Liver (tissue), 3 donors: ENCODE measurements at regions not wholly inside any gene's neighbourhood (a gene's known extent, or its start where the extent isn't known, plus 50 kb on each side); places are given as distances from the start of the nearest gene placed in this dataset.

Source experiments
- GABPA ChIP-seq, 2 donors: IDR thresholded peaks in 1 of 2; conservative IDR thresholded peaks in 1 of 2; 2 replicates each; pipeline ENCODE4 v1.6.1; 2016; ENCODE audit warnings: antibody characterized with exemption in 2 of 2, mild to moderate bottlenecking in 1 of 2, moderate library complexity in 1 of 2
- HNF4G ChIP-seq: IDR thresholded peaks from 2 replicates; pipeline ENCODE4 v1.6.1; 2016; ENCODE audit warnings: antibody characterized with exemption
- JUND ChIP-seq, 2 donors: IDR thresholded peaks; 2 replicates each; pipeline ENCODE4 v1.6.1; 2016; ENCODE audit warnings: antibody characterized with exemption in 2 of 2
- MAX ChIP-seq: IDR thresholded peaks from 2 replicates; pipeline ENCODE4 v1.6.1; 2016; ENCODE audit warnings: antibody characterized with exemption
- RAD21 ChIP-seq, 2 donors: IDR thresholded peaks; 2 replicates each; pipeline ENCODE4 v1.6.1; 2016; ENCODE audit warnings: antibody characterized with exemption in 2 of 2, mild to moderate bottlenecking in 2 of 2
- RXRA ChIP-seq, 2 donors: IDR thresholded peaks; 2 replicates each; pipeline ENCODE4 v1.6.1; 2017 to 2018; ENCODE audit warnings: antibody characterized with exemption in 2 of 2, mild to moderate bottlenecking in 1 of 2
- YY1 ChIP-seq: IDR thresholded peaks from 2 replicates; pipeline ENCODE4 v1.6.1; 2016; ENCODE audit warnings: antibody characterized with exemption, mild to moderate bottlenecking
- TF ChIP-seq, protein P1 (sequence below): fragments of 150-350 bp; IDR thresholded peaks from 2 replicates; pipeline ENCODE4 v1.5.1; 2017; ENCODE audit warnings: improper control_type of control experiment, low read depth, low read length; ENCODE audit not compliant: missing input control
- TF ChIP-seq, protein P2 (sequence below): IDR thresholded peaks from 2 replicates; pipeline ENCODE4 v1.6.1; 2016; ENCODE audit warnings: antibody characterized with exemption, mild to moderate bottlenecking
- donor health status: healthy.
- donor health status: healthy.

DNA sequence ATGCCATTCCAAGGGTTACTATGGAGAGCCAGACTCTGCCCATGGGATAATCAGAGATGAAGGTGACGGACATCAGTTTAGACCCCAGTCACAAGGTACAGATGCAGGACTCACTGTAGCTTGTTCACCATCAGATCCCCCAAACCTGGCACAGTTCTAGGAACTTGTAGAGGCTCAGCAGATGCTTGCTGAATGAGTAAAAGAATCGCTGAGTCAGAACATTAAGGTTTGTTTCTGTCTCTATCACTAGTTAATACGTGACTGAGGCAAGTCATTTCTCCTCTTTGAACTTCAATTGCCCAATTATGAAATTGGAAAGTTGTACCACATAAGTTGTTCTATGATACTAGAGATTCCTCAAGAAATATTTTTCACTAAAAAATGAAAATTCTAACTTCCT is 65.1 kb downstream of the PPP1R3C start:
- TF ChIP-seq, protein P1, sequence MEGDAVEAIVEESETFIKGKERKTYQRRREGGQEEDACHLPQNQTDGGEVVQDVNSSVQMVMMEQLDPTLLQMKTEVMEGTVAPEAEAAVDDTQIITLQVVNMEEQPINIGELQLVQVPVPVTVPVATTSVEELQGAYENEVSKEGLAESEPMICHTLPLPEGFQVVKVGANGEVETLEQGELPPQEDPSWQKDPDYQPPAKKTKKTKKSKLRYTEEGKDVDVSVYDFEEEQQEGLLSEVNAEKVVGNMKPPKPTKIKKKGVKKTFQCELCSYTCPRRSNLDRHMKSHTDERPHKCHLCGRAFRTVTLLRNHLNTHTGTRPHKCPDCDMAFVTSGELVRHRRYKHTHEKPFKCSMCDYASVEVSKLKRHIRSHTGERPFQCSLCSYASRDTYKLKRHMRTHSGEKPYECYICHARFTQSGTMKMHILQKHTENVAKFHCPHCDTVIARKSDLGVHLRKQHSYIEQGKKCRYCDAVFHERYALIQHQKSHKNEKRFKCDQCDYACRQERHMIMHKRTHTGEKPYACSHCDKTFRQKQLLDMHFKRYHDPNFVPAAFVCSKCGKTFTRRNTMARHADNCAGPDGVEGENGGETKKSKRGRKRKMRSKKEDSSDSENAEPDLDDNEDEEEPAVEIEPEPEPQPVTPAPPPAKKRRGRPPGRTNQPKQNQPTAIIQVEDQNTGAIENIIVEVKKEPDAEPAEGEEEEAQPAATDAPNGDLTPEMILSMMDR = no peak
- TF ChIP-seq RAD21 (IDR thresholded peaks at IDR 0.05) = no peak
- TF ChIP-seq HNF4G = no peak
- TF ChIP-seq JUND (IDR thresholded peaks at IDR 0.05) = no peak
- TF ChIP-seq YY1 = no peak
- TF ChIP-seq MAX = no peak
- TF ChIP-seq GABPA (IDR thresholded peaks at IDR 0.05 in 1 of 2, conservative IDR thresholded peaks at IDR 0.05 in 1 of 2) = no peak
- no peak for TF ChIP-seq RXRA (IDR thresholded peaks at IDR 0.05)
- TF ChIP-seq, protein P2, sequence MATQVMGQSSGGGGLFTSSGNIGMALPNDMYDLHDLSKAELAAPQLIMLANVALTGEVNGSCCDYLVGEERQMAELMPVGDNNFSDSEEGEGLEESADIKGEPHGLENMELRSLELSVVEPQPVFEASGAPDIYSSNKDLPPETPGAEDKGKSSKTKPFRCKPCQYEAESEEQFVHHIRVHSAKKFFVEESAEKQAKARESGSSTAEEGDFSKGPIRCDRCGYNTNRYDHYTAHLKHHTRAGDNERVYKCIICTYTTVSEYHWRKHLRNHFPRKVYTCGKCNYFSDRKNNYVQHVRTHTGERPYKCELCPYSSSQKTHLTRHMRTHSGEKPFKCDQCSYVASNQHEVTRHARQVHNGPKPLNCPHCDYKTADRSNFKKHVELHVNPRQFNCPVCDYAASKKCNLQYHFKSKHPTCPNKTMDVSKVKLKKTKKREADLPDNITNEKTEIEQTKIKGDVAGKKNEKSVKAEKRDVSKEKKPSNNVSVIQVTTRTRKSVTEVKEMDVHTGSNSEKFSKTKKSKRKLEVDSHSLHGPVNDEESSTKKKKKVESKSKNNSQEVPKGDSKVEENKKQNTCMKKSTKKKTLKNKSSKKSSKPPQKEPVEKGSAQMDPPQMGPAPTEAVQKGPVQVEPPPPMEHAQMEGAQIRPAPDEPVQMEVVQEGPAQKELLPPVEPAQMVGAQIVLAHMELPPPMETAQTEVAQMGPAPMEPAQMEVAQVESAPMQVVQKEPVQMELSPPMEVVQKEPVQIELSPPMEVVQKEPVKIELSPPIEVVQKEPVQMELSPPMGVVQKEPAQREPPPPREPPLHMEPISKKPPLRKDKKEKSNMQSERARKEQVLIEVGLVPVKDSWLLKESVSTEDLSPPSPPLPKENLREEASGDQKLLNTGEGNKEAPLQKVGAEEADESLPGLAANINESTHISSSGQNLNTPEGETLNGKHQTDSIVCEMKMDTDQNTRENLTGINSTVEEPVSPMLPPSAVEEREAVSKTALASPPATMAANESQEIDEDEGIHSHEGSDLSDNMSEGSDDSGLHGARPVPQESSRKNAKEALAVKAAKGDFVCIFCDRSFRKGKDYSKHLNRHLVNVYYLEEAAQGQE = no peak
